ENCODE measurements at regions not wholly inside any gene's neighbourhood (a gene's known extent, or its start where the extent isn't known, plus 50 kb on each side); places are given as distances from the start of the nearest gene placed in this dataset.

- no peak for TF ChIP-seq RXRA (IDR thresholded peaks at IDR 0.05; ENCODE audit: insufficient read depth, low read depth, low read length)
- no peak for TF ChIP-seq CTCF (IDR thresholded peaks at IDR 0.05; ENCODE audit: control extremely low read depth in 1 of 3, insufficient read depth in 1 of 3, low read depth in 1 of 3, low read length in 3 of 3)
- TF ChIP-seq TEAD4 (IDR thresholded peaks at IDR 0.05; ENCODE audit: low read depth, low read length), result no peak
- TF ChIP-seq USF2 (IDR thresholded peaks at IDR 0.05; ENCODE audit: low read length), result no peak
- no peak for TF ChIP-seq POLR2A (IDR thresholded peaks at IDR 0.05; ENCODE audit: control extremely low read depth in 1 of 2, low read depth in 2 of 2, low read length in 2 of 2)
- TF ChIP-seq CHD2 (IDR thresholded peaks at IDR 0.05; ENCODE audit: low read length), result no peak
- TF ChIP-seq EP300 (IDR thresholded peaks at IDR 0.05; ENCODE audit: borderline replicate concordance in 1 of 2, low read depth in 2 of 2, low read length in 2 of 2), result no peak
- TF ChIP-seq POLR2AphosphoS5 (IDR thresholded peaks at IDR 0.05; ENCODE audit: low read depth, low read length), result no peak
- no peak for TF ChIP-seq CBX5 (IDR thresholded peaks at IDR 0.05; ENCODE audit: low read depth, low read length)
Measured at GRCh38 chr1:224488806-224489499, 54.4 kb upstream of the WDR26 start.

All from H1 (cell line).